ENCODE measurements at regions not wholly inside any gene's neighbourhood (a gene's known extent, or its start where the extent isn't known, plus 50 kb on each side); places are given as distances from the start of the nearest gene placed in this dataset.

DNA sequence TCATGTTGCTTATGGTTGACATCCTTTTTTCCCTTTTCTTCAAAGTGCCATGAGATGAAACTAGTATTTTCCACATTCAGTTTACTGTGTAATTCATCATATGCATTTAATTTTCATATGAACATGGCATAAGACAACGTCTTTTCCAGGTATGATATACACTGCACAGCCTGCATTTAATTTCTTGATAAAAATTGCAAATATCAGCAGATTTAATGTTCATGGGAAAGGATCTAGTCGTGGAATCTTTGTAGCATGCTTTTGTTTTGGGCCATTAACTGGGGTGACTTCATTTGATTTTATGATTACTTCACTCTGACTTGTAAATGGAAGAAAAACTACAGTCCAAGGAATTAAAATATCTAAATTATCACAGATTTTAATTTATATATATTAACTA lies 837.3 kb downstream of the IPMK start:
- TF ChIP-seq, protein P1, sequence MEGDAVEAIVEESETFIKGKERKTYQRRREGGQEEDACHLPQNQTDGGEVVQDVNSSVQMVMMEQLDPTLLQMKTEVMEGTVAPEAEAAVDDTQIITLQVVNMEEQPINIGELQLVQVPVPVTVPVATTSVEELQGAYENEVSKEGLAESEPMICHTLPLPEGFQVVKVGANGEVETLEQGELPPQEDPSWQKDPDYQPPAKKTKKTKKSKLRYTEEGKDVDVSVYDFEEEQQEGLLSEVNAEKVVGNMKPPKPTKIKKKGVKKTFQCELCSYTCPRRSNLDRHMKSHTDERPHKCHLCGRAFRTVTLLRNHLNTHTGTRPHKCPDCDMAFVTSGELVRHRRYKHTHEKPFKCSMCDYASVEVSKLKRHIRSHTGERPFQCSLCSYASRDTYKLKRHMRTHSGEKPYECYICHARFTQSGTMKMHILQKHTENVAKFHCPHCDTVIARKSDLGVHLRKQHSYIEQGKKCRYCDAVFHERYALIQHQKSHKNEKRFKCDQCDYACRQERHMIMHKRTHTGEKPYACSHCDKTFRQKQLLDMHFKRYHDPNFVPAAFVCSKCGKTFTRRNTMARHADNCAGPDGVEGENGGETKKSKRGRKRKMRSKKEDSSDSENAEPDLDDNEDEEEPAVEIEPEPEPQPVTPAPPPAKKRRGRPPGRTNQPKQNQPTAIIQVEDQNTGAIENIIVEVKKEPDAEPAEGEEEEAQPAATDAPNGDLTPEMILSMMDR (IDR thresholded peaks at IDR 0.05): no peak
- no peak for TF ChIP-seq EZH2 (IDR thresholded peaks at IDR 0.05; ENCODE audit: borderline replicate concordance, insufficient read depth, low read depth, low read length, poor library complexity, severe bottlenecking)
